GM20431 (cell line): ENCODE measurements at regions not wholly inside any gene's neighbourhood (a gene's known extent, or its start where the extent isn't known, plus 50 kb on each side); places are given as distances from the start of the nearest gene placed in this dataset.

Experiments used
- in situ Hi-C: fragments of 300-500 bp; cut with MseI, MboI; formaldehyde crosslinking; loops from one replicate; pipeline ENCODE4 v1.15.0; 2020; ENCODE audit warnings: low sequenced_read_pairs; ENCODE audit not compliant: unreplicated experiment

DNA sequence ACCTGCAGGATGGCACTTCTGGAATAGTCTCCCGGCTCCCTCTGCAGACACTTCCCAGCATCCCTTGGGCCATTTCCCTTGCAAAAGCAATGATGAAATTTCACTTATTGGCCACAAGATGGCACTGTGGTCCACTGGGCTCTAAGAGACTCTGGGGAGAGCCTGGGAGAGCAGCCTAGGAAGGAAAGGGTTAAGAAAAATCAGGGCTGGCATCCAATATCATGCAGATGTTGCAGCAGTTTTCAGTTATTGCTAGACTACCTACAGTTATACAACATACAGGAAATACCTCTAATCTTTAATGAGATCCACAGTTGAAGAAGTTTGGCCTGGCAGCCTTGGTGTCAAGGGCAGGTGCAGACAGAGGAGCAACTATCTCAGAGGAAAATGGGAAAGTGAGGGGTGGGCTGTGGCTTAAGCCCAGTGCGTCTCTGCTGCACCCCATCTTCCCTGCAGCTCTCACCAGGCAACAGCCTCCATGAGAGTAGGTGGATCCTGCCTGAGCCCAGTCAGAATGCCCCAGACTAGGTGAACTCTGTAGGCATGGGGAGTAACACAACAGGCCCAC lies 100.2 kb upstream of the PRSS58 start:
- in situ Hi-C loops, result no loop called here

DNA sequence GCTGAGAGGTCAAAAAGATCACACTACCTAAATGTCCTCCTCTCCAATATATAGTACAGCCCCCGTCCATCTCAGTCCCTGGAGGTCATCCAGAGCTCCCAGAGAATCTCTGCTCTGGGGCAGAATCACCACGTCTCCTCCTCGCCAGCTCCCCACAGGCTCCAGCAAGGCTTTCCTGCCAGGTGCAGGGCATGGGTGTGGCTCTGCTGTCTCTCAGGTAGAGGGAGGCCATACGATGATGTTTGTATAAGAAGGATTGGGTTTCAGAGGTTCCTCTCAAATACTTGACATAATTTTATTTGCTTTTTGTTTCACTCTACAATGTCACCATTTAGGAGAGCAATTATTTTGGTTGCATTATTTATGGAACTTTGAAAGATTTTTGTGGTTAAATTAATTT lies 98.3 kb upstream of the PRSS58 start:
- in situ Hi-C loops, result no loop called here

DNA sequence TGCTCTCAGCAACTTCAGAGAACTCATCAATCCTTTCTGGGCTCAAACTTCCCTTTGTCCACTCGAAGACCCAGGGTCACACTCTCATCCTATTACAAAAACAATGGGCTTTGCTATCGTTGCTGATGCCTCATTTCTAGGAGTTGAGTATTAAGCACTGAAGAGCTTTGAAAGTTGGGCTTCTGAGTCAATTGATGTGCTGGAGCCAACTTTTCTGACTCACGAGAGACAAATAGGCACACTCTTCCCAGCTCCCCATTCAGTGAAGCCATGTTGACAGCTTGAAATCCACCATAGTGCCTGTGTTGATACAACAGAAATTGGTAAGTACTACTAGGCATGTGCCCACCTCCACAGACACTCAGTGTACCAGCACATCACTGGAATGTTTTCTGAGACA lies 97.5 kb upstream of the PRSS58 start:
- in situ Hi-C loops, result no loop called here

DNA sequence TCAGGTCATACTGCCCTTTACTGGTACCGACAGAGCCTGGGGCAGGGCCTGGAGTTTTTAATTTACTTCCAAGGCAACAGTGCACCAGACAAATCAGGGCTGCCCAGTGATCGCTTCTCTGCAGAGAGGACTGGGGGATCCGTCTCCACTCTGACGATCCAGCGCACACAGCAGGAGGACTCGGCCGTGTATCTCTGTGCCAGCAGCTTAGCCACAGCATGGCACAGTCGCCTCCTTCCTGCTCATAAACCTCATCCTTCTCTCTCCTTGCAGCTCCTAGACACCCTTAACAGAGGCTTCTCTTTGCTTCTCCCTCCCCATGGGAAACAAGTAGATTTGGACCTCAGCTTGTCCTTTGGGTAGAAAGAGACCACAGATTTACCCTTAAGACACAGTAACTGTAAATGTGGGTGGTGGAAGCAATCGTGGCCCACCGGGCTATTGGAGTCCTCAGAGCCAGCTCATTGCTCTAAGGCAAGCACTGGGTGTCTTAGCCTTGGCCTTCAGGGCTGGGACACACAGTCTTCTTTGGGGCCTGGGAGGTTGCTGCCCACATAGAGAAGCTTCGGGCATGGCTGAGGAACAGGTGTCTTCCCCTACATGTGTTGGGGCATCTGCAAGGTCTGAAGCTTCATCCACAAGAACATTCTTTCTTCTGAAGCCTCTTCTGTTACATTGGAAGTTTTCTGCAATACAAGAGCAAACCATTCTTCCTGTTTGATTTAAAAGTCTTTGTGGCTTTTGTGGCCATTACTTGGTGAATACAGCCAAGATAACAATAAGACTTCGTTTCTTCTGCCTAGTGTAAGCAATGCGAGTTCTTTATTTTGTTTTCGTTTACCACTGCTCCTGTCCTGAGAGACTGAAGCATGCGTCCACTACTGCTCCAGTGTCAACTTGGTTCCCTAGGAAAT lies 95.5 kb upstream of the PRSS58 start:
- in situ Hi-C loops, result no loop called here

DNA sequence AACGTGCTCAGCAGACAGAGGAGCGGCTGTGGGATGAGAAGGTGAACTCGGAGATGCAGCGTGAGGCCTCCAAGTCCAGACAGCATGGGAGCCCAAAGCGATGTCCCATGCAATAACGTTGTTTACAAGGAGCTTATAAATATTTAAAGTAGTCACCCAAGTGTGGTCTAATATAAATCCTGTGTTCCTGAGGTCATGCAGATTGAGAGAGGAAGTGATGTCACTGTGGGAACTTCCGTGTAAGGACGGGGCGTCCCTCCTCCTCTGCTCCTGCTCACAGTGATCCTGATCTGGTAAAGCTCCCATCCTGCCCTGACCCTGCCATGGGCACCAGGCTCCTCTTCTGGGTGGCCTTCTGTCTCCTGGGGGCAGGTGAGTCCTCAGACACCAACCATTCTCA lies 94.7 kb upstream of the PRSS58 start:
- in situ Hi-C loops, result no loop called here

DNA sequence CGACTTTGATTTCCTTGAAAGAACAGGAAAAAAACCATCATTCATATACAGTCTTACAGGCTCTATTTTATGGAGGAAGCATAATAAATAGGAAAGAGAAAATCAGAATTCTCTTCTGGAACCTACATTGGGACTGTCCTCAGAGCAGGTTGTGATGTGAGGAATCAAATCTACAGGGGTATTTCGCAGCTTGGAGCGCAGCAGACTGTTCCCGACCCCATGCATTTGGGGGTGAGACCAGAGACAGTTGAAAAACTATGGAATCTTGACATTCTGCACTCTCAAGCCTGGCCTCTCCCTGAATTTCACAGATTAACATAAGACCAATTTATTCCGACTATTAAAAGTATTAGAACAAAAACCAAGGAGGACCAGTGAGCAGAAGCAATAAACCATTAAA lies 93.3 kb upstream of the PRSS58 start:
- in situ Hi-C loops, result no loop called here

DNA sequence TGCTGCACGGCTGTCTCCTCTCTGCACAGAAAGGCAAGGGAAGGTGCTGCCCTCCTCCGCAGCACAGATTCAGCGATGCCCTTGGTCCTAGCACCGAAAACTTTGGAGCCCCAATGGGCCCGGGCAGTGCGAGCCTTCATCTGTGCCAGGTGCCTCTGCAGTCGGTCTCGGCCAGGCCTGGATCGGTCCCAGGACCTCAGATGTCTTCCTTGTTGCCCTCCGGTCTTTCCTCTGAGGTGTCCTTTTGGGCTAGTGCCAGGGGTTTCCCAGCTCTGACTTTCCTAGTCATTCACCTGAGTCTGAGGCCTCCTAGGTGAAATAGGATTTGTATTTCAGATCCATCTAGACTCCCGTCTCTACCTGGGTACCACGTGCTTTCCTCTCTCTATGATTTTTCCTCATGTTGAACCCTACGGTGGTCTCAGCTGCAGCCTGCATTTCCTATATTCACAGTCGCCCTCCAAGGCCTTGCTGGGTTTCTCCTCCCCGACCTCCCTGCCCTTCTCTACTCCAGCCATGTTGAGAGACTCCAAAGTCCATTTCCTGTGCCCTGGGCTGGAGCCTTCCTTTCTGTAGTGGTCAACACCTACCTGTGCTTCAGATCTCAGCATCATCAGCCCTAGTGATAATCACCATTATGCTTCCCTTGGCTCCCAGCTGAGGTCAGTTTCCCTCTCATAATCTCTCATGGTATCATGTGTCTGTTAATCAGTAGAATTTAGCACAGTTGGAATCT lies 92.0 kb upstream of the PRSS58 start:
- in situ Hi-C loops, result no loop called here

DNA sequence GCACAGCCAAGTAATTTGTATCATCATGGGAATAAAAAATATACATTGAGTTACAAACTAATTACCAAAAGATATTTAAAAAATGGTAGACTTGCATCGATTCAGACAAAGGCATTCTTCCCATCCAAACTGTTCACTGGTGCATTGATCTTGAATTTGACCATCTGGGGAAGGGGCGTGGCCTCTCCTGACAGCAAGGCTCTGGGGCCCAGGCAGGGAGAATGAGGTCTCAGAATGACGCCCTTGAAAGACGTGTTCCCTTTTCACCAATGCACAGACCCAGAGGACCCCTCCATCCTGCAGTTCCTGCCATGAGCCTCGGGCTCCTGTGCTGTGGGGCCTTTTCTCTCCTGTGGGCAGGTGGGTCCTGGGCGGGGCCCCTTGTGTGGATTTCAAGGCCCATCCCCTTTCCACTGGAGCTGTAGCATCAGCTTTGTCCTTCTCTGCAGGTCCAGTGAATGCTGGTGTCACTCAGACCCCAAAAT lies 91.1 kb upstream of the PRSS58 start:
- in situ Hi-C loops, result no loop called here

DNA sequence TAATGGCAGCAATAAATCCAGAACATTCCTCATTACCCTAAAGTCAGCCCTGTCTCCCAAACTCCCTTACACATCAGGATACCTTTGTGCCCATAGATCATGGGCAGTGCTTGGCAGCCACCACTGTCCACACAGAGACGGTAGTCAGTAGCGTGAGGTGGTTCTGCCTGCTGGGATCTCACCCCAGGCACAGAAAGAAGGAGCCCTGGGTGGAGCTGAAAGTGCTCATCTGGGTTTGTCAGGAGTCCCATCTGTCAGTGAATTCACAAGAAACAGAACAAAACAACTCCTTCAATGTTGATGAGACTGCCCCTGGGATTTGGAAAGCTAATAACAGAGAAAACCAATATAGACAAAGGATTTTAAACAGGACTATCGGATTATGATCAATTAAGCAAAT lies 90.2 kb upstream of the PRSS58 start:
- in situ Hi-C loops, result no loop called here

DNA sequence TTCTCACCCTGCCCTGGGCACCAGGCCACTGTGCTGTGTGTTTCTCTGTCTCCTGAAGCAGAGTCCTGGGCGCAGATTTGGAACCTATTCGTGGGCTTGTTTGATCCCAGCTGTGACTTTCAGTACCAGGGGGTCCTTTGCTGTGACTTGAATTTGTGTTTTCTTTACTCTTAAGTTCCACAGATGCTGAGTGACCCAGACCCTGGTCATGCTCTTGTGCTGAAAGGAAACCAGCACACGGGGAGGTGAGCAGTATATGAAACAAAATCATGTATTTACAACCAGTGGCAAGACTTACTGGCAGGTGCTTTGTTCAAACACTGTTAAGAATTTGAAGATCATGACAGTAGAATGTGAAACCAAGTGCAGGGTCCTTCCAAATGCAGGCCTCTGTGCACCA lies 89.2 kb upstream of the PRSS58 start:
- in situ Hi-C loops, result no loop called here

DNA sequence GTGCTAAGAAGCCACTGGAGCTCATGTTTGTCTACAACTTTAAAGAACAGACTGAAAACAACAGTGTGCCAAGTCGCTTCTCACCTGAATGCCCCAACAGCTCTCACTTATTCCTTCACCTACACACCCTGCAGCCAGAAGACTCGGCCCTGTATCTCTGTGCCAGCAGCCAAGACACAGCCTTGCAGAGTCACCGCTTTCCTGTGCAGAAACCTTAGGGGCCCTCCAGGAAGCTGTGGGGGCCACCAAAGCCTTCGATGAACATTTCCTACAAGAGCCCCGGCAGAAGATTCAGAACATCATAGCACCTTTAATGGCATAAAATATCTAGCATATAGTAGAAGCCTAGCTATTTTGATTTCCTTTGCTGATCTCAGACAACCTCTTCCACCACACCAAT lies 88.0 kb upstream of the PRSS58 start:
- in situ Hi-C loops, result no loop called here

DNA sequence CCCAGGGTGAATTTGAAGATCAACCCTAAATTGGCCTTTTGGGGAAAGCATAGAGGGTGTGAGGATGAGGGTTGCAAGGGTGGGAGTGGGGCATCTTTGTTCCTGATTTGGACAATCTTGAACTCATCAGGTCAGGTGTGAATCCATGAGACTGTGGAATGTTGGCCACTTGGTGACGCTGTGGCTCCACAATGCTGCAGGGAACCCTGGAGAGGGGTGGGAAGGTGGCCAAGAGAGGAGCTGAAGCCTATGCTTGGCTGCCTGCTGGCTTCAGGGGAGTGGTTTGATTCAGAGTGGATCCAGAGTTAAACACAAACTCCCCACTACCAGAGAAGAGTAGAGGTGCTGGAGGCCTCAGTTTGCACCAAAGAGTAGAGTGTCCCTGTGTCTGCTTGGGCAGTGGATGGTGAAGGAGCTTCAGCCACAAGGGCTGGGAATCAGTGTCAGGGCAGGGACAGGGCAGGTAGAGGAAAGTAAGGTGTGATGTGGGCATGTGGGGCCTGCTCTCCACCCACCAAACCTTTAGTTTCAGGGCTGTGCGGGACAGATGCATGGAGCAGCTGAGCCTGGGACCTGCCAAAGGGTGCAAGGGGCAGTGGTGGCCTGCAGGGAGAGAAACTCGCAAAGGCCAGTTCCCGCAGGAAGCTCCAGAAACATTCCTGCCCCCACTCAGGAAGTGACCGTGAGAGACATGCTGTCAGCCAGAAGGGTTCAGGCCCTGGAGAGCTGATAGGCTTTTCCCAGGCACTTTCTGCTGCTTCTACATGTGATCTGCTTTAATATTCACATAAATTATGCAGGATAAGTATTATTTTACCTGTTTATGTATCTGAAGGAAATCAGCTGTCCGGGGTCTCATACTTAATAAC lies 81.0 kb upstream of the PRSS58 start:
- in situ Hi-C loops, result no loop called here

DNA sequence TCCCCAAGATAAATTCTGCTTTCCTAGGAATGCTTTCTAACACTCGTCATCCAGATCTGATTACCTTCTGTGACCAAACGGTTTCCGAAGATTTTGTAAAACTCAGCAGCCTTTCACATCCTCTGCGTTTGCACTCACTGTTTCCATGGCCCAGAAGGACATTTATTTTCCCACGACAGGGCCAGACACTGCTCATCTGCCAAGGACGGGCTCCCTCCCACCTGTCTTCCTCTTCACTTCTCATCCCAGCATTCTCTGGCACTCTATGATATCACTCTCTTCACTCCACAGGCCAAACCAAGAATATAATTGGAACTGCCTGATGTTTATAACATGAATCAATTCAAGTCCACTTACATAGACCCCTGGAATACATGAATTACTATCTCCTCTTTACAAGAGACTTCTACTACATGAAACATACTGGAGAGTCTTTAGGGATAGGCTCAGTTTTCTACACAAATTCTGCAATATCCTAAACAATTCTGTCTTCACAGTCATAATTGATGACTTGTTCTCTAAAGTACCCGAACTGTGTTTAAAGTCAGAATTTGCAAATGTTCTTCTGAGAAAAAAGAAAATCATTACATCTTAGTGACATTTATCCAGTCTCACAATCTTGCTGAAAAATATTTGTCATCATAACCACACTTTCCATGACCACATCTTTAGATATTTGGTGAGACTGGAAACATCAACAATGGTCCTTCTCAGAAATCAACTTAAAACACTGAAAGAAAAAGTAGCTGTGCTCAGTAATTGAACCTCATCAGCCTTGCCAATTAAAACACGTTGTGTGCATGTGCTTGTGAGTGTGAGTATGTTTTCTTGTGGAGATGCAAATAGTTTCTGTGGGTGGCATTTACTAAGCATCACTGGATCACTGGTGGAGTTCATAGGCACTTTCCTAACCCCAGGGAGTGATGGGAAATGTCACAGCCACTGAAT lies 79.5 kb upstream of the PRSS58 start:
- in situ Hi-C loops, result no loop called here

DNA sequence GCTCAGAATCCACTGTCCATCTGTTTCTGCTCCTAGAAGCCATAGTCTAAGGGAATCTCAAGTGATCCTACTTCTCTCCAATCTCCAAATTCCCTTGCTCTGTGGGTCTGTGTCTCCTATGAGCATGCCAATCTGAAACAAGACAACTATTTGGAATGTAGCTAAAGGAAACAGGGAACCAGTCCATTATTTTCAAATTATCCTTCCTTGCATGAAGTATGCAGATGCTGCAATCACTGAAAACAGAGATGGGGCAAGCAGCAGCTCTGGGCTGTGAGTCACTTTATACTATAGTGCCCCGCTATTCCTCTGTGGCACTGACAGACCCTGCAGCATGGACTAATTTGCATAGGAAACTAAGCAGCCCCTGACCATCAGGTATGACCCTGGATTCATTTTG lies 76.9 kb upstream of the PRSS58 start:
- in situ Hi-C loops, result no loop called here

DNA sequence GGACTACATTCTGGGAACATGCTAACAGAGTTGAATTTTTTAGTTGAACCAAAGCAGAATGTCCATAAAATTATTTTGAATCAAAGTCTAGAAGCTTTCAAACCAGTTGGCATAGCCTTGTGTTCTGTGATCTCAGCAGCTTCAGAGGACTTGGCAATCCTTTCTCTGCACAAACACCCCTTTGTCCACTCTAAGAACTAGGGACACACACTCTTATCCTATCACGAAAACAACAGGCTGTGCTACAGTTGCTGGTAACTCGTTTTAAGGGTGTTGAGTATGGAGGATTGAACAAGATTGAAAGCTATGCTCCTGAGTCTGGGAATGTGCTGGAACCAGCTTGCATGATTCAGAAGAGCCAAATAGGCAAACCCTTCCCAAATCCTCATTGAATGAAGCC lies 76.4 kb upstream of the PRSS58 start:
- in situ Hi-C loops, result no loop called here

DNA sequence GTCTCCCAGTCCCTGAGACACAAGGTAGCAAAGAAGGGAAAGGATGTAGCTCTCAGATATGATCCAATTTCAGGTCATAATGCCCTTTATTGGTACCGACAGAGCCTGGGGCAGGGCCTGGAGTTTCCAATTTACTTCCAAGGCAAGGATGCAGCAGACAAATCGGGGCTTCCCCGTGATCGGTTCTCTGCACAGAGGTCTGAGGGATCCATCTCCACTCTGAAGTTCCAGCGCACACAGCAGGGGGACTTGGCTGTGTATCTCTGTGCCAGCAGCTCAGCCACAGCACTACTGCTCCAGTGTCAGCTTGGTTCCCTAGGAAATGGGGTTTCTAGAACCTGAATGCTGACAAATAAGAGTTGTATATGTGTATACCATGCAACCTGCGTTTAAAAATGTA lies 74.6 kb upstream of the PRSS58 start:
- in situ Hi-C loops, result no loop called here

DNA sequence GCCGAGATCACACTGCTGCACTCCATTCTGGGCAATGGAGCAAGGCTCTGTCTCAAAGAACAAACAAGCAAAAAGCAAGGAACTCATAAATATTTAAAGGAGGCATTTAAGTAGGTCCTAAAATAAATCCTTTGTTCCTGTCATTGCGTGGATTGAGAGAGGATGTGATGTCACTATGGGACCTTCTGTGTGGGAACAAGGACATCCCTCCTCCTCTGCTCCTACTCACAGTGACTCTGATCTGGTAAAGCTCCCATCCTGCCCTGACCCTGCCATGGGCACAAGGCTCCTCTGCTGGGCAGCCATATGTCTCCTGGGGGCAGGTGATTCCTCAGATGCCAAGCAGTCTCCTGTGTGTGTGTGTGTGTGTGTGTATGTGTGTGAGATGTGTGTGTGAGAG lies 74.1 kb upstream of the PRSS58 start:
- in situ Hi-C loops, result no loop called here

DNA sequence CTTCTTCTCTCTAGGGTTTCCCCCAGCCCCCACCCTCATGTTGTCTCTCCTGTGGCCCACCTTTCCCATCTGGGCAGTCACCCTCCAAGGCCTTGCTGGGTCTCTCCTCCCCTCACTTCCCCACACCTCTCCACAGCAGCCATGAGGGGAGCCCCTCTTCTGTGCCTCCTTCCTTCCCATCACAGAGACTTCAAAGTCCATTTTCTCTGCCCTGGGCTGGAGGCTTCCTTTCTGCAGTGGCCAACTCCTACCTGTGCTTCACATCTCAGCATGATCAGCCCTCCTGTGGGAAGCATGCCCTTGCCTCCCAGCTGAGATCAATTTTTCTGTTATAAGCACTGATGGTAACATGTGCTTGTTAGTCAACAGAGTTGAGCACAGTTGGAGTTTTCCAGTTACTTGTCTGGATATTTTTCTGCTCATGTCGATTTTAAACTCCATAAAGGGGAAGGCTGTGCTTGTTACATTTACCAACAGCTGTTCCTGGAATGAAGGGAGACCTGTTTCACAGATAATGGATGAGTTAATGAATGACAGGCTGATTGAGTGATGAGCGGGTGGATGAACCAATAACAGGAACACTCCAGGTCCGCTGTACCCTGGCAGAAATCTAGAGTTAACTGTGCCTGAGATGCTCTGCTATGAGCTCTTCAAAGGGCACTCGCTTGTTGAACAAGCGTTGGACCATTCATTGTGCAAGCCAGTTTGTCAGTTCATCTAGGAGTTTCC lies 71.4 kb upstream of the PRSS58 start:
- in situ Hi-C loops, result no loop called here
